GM23248 (cell line): ENCODE measurements at regions not wholly inside any gene's neighbourhood (a gene's known extent, or its start where the extent isn't known, plus 50 kb on each side); places are given as distances from the start of the nearest gene placed in this dataset.

Experiments
- DNase-seq: peaks from one replicate; pipeline ENCODE4 v3.0.0-alpha.2; 2015
- H2AFZ ChIP-seq: fragments of 200-600 bp; sonication (generic); 2 replicates; pipeline ENCODE4 v1.6.1; 2016; ENCODE audit warnings: antibody characterized with exemption
- H3F3A ChIP-seq: fragments of 200-600 bp; sonication (generic); 2 replicates; pipeline ENCODE4 v1.6.1; 2016; ENCODE audit warnings: mild to moderate bottlenecking, antibody characterized with exemption, mixed run types; ENCODE audit not compliant: insufficient read depth
- H3K27ac ChIP-seq: fragments of 200-600 bp; sonication (generic); 2 replicates; pipeline ENCODE4 v1.5.1; 2016; ENCODE audit warnings: mild to moderate bottlenecking
- H3K27me3 ChIP-seq: fragments of 200-600 bp; sonication (generic); replicated peaks from 2 replicates; pipeline ENCODE4 v1.6.1; 2016; ENCODE audit warnings: mild to moderate bottlenecking; ENCODE audit not compliant: insufficient read depth
- H3K36me3 ChIP-seq: fragments of 200-600 bp; sonication (generic); 2 replicates; pipeline ENCODE4 v1.6.1; 2016; ENCODE audit warnings: low read depth, mild to moderate bottlenecking
- H3K4me1 ChIP-seq: fragments of 200-600 bp; sonication (generic); 2 replicates; pipeline ENCODE4 v1.6.1; 2016; ENCODE audit warnings: mild to moderate bottlenecking; ENCODE audit not compliant: insufficient read depth
- H3K4me2 ChIP-seq: fragments of 200-600 bp; sonication (generic); one replicate; pipeline ENCODE4 v1.6.1; 2016; ENCODE audit warnings: mild to moderate bottlenecking; ENCODE audit not compliant: unreplicated experiment
- H3K4me3 ChIP-seq: fragments of 200-600 bp; sonication (generic); 2 replicates; pipeline ENCODE4 v1.5.1; 2016; ENCODE audit warnings: mild to moderate bottlenecking
- H3K79me2 ChIP-seq: fragments of 200-600 bp; sonication (generic); 2 replicates; pipeline ENCODE4 v1.6.1; 2016; ENCODE audit warnings: mild to moderate bottlenecking; ENCODE audit not compliant: insufficient read depth
- H3K9ac ChIP-seq: fragments of 200-600 bp; sonication (generic); 2 replicates; pipeline ENCODE4 v1.6.1; 2016; ENCODE audit warnings: mild to moderate bottlenecking
- H3K9me2 ChIP-seq: fragments of 200-600 bp; sonication (generic); 2 replicates; pipeline ENCODE4 v1.6.1; 2016; ENCODE audit warnings: mixed run types, mild to moderate bottlenecking, moderate library complexity; ENCODE audit not compliant: insufficient read depth
- H3K9me3 ChIP-seq: fragments of 200-600 bp; sonication (generic); one replicate; pipeline ENCODE4 v1.6.1; 2017; ENCODE audit warnings: low read depth
- H4K20me1 ChIP-seq: fragments of 200-600 bp; sonication (generic); 2 replicates; pipeline ENCODE4 v1.6.0; 2016; ENCODE audit not compliant: insufficient read depth
- EZH2 ChIP-seq: fragments of 200-600 bp; sonication (generic); IDR thresholded peaks from 2 replicates; pipeline ENCODE4 v1.6.1; 2018; ENCODE audit warnings: antibody characterized with exemption, mild to moderate bottlenecking; ENCODE audit not compliant: insufficient read depth, poor library complexity, severe bottlenecking
- EZH2phosphoT487 ChIP-seq: fragments of 200-600 bp; sonication (generic); IDR thresholded peaks from 2 replicates; pipeline ENCODE4 v1.6.1; 2018; ENCODE audit warnings: antibody characterized with exemption, moderate library complexity, mild to moderate bottlenecking, low read depth; ENCODE audit not compliant: insufficient read depth
- WGBS, 2 experiments: methylation state at CpG; one replicate each; pipeline ENCODE4 v1.1.6; 2015 to 2017; ENCODE audit warnings: low lambda C conversion rate in 2 of 2, low coverage in 1 of 2; ENCODE audit errors: missing lambda C conversion rate in 2 of 2; 5-methylcytosine and 5-hydroxymethylcytosine counted together
- in situ Hi-C: fragments of 300-500 bp; cut with MboI; formaldehyde crosslinking; loops from 2 replicates; pipeline ENCODE4 v1.15.0; 2020

- DNase-seq: no peak
- no peak overlapping the region for H3K27ac ChIP-seq
- no peaks in the 10 kb centered on the region for H3K27me3 ChIP-seq
- no peak overlapping the region for H3K4me2 ChIP-seq
- TF ChIP-seq EZH2 (no peak), EZH2phosphoT487 (no peak)
- H3K79me2 ChIP-seq: no peaks in the 10 kb centered on the region
- H3K36me3 ChIP-seq: no peaks in the 10 kb centered on the region
- H3F3A ChIP-seq: no peaks in the 10 kb centered on the region
- no peaks in the 10 kb centered on the region for H4K20me1 ChIP-seq
- H3K9me2 ChIP-seq: no peaks in the 10 kb centered on the region
- H3K9me3 ChIP-seq: no peaks in the 10 kb centered on the region
- in situ Hi-C loops: no loop called here
- H3K9ac ChIP-seq: no peak overlapping the region
- no peaks in the 10 kb centered on the region for H3K4me1 ChIP-seq
- no peak overlapping the region for H2AFZ ChIP-seq
- no peak overlapping the region for H3K4me3 ChIP-seq
- WGBS, 2 experiments: 11 to 14% methylated on average over 4 of the region's 4 CpGs
Observed at GRCh38 chr1:4323309-4323708, 331.1 kb upstream of the AJAP1 start.

- Histone ChIP-seq H3F3A (no peaks in the 10 kb centered on the region), H3K27me3 (no peaks in the 10 kb centered on the region), H3K9me2 (no peaks in the 10 kb centered on the region), H3K36me3 (no peaks in the 10 kb centered on the region), H3K9me3 (no peaks in the 10 kb centered on the region), H3K4me3 (no peak overlapping the region), H3K79me2 (no peaks in the 10 kb centered on the region), H4K20me1 (no peaks in the 10 kb centered on the region), H3K4me1 (no peaks in the 10 kb centered on the region), H2AFZ (no peak overlapping the region), H3K27ac (no peak overlapping the region), H3K4me2 (no peak overlapping the region), H3K9ac (no peak overlapping the region)
- 35 to 42% methylated on average over 9 of the region's 9 CpGs for WGBS, 2 experiments
- in situ Hi-C loops: no loop called here
- DNase-seq: no peak
- TF ChIP-seq EZH2phosphoT487: no peak
Observed at GRCh38 chr1:4324525-4324924, 329.9 kb upstream of the AJAP1 start.

- in situ Hi-C loops: no loop called here
- Histone ChIP-seq H3K79me2 (no peaks in the 10 kb centered on the region), H3K27ac (no peak overlapping the region), H3K36me3 (no peaks in the 10 kb centered on the region), H3K9ac (no peak overlapping the region), H3K27me3 (no peaks in the 10 kb centered on the region), H3K4me3 (no peak overlapping the region), H3K9me3 (no peaks in the 10 kb centered on the region), H2AFZ (no peak overlapping the region), H3K4me1 (no peaks in the 10 kb centered on the region), H3K9me2 (no peaks in the 10 kb centered on the region), H3K4me2 (no peak overlapping the region), H4K20me1 (no peaks in the 10 kb centered on the region), H3F3A (no peaks in the 10 kb centered on the region)
- whole genome bisulfite sequencing, 2 experiments: 21 to 39% methylated on average over 2 of the region's 2 CpGs
- TF ChIP-seq EZH2phosphoT487: no peak
- TF ChIP-seq EZH2: no peak
- no peak for DNase-seq
Observed at GRCh38 chr1:4327142-4327541, 327.3 kb upstream of the AJAP1 start.

- Histone ChIP-seq H3K4me2 (no peak overlapping the region), H2AFZ (no peak overlapping the region), H3K36me3 (no peaks in the 10 kb centered on the region), H3K9me3 (no peaks in the 10 kb centered on the region), H3K27ac (no peak overlapping the region), H3K9ac (no peak overlapping the region), H3K79me2 (no peaks in the 10 kb centered on the region), H3K4me3 (no peak overlapping the region), H4K20me1 (no peaks in the 10 kb centered on the region), H3K4me1 (no peaks in the 10 kb centered on the region), H3K27me3 (no peaks in the 10 kb centered on the region), H3F3A (no peaks in the 10 kb centered on the region), H3K9me2 (no peaks in the 10 kb centered on the region)
- in situ Hi-C loops: no loop called here
- TF ChIP-seq EZH2 (no peak), EZH2phosphoT487 (no peak)
- no peak for DNase-seq
- 28% methylated on average over 9 to 10 of the region's 10 CpGs for WGBS, 2 experiments
Observed at GRCh38 chr1:4328402-4329071, 325.9 kb upstream of the AJAP1 start.
